H54 (cell line): ENCODE measurements at regions not wholly inside any gene's neighbourhood (a gene's known extent, or its start where the extent isn't known, plus 50 kb on each side); places are given as distances from the start of the nearest gene placed in this dataset.

Source experiments
- DNase-seq: peaks from one replicate; pipeline ENCODE4 v3.0.0; 2011; ENCODE audit warnings: low spot score, mixed read lengths; ENCODE audit not compliant: insufficient read length
- FAIRE-seq: peaks from 3 replicates; lab custom pipeline; 2011; peaks lifted over from hg19 to GRCh38; lab: Jason Lieb, UNC
- POLR2A ChIP-seq: IDR thresholded peaks from 2 replicates; pipeline ENCODE4 v1.6.1; 2011; ENCODE audit warnings: low read depth, mild to moderate bottlenecking, low read length

- TF ChIP-seq POLR2A, result no peak
- no peak for DNase-seq
- no peak for FAIRE-seq
Observed at GRCh38 chr2:129751409-129751808, 228.1 kb upstream of the RAB6C start.

GRCh38 chr2:129752176-129752575 is 227.3 kb upstream of the RAB6C start:
- DNase-seq (no peak), FAIRE-seq (no peak)
- TF ChIP-seq POLR2A, result no peak

GRCh38 chr2:129752686-129753085 is 226.8 kb upstream of the RAB6C start:
- DNase-seq, result no peak
- TF ChIP-seq POLR2A, result no peak
- no peak for FAIRE-seq

- TF ChIP-seq POLR2A, result no peak
- DNase-seq (no peak), FAIRE-seq (no peak)
Observed at GRCh38 chr2:129753261-129753660, 226.2 kb upstream of the RAB6C start.

GRCh38 chr2:129754421-129754820 is 225.0 kb upstream of the RAB6C start:
- FAIRE-seq, result no peak
- DNase-seq, result no peak

GRCh38 chr2:129754831-129755230 is 224.6 kb upstream of the RAB6C start:
- DNase-seq (no peak), FAIRE-seq (no peak)
- no peak for TF ChIP-seq POLR2A

More at GRCh38 chr2:129754421-129754820, 225.0 kb upstream of the RAB6C start:
- TF ChIP-seq POLR2A, result no peak

GRCh38 chr2:129755786-129756185 is 223.7 kb upstream of the RAB6C start:
- no peak for FAIRE-seq
- TF ChIP-seq POLR2A, result no peak
- no peak for DNase-seq

- TF ChIP-seq POLR2A, result no peak
- DNase-seq (no peak), FAIRE-seq (no peak)
Observed at GRCh38 chr2:129756276-129756675, 223.2 kb upstream of the RAB6C start.

GRCh38 chr2:129757366-129757914 is 222.0 kb upstream of the RAB6C start:
- DNase-seq, result no peak
- no peak for TF ChIP-seq POLR2A
- FAIRE-seq, result no peak

GRCh38 chr2:129757915-129758783 is 221.3 kb upstream of the RAB6C start:
- TF ChIP-seq POLR2A, result no peak
- FAIRE-seq (no peak), DNase-seq (no peak)

GRCh38 chr2:129758784-129759471 is 220.5 kb upstream of the RAB6C start:
- no peak for DNase-seq
- FAIRE-seq, result no peak
- no peak for TF ChIP-seq POLR2A

- FAIRE-seq (no peak), DNase-seq (no peak)
- TF ChIP-seq POLR2A, result no peak
Observed at GRCh38 chr2:129759472-129760010, 219.9 kb upstream of the RAB6C start.

GRCh38 chr2:129760669-129761068 is 218.8 kb upstream of the RAB6C start:
- TF ChIP-seq POLR2A, result no peak
- no peak for FAIRE-seq
- no peak for DNase-seq

GRCh38 chr2:129761569-129762021 is 217.9 kb upstream of the RAB6C start:
- no peak for TF ChIP-seq POLR2A
- DNase-seq (no peak), FAIRE-seq (no peak)
